Renal cortex interstitium (tissue), 11 donors: ENCODE measurements at regions not wholly inside any gene's neighbourhood (a gene's known extent, or its start where the extent isn't known, plus 50 kb on each side); places are given as distances from the start of the nearest gene placed in this dataset.

Experiments used
- DNase-seq, 11 donors: peaks; one replicate each; pipeline ENCODE4 v3.0.0-alpha.2; 2013; ENCODE audit warnings: low read depth in 9 of 11, low spot score in 4 of 11; ENCODE audit errors: extremely low read depth in 1 of 11

- DNase-seq = no peak
Observed at GRCh38 chr4:11281720-11282119, 147.0 kb downstream of the HS3ST1 start.

- DNase-seq = no peak
Observed at GRCh38 chr4:11271263-11271662, 157.4 kb downstream of the HS3ST1 start.

- no peak for DNase-seq
Observed at GRCh38 chr4:11268149-11268548, 160.5 kb downstream of the HS3ST1 start.

GRCh38 chr4:11264841-11265240, 163.9 kb downstream of the HS3ST1 start:
- DNase-seq = no peak

GRCh38 chr4:11264346-11264745, 164.3 kb downstream of the HS3ST1 start:
- no peak for DNase-seq

- DNase-seq = no peak
Observed at GRCh38 chr4:11263208-11263607, 165.5 kb downstream of the HS3ST1 start.

GRCh38 chr4:11261066-11261850, 167.4 kb downstream of the HS3ST1 start:
- no peak for DNase-seq

GRCh38 chr4:11259837-11260236, 168.9 kb downstream of the HS3ST1 start:
- no peak for DNase-seq

GRCh38 chr4:11252149-11252548, 176.5 kb downstream of the HS3ST1 start:
- DNase-seq = no peak

- DNase-seq = no peak
Observed at GRCh38 chr4:11250510-11250909, 178.2 kb downstream of the HS3ST1 start.

GRCh38 chr4:11232015-11232414, 196.7 kb downstream of the HS3ST1 start:
- peak in 8 of 11 donors; percentile 15 to 51 (median 34) for DNase-seq

- no peak for DNase-seq
Observed at GRCh38 chr4:11230866-11231265, 197.8 kb downstream of the HS3ST1 start.

GRCh38 chr4:11228530-11228929, 200.2 kb downstream of the HS3ST1 start:
- DNase-seq = no peak

- peak in 6 of 11 donors; percentile 7 to 52 (median 39) for DNase-seq
Observed at GRCh38 chr4:11223311-11223710, 205.4 kb downstream of the HS3ST1 start.

- no peak for DNase-seq
Observed at GRCh38 chr4:11218692-11219091, 210.0 kb downstream of the HS3ST1 start.

- DNase-seq = no peak
Observed at GRCh38 chr4:11216520-11216919, 212.2 kb downstream of the HS3ST1 start.

GRCh38 chr4:11214281-11214680, 214.4 kb downstream of the HS3ST1 start:
- no peak for DNase-seq

- DNase-seq = no peak
Observed at GRCh38 chr4:11209826-11210225, 218.9 kb downstream of the HS3ST1 start.

GRCh38 chr4:11201256-11201655, 227.4 kb downstream of the HS3ST1 start:
- no peak for DNase-seq

GRCh38 chr4:11198516-11199305, 230.0 kb downstream of the HS3ST1 start:
- no peak for DNase-seq
